DOHH2 (cell line): ENCODE measurements at regions not wholly inside any gene's neighbourhood (a gene's known extent, or its start where the extent isn't known, plus 50 kb on each side); places are given as distances from the start of the nearest gene placed in this dataset.

Source experiments
- CTCF ChIP-seq: fragments of 200-600 bp; sonication (generic); IDR thresholded peaks from one replicate; pipeline ENCODE4 v1.5.1; 2014; ENCODE audit warnings: antibody characterized with exemption, mild to moderate bottlenecking, low read depth, low read length; ENCODE audit not compliant: poor library complexity, severe bottlenecking
- EZH2phosphoT487 ChIP-seq: fragments of 200-600 bp; sonication (generic); IDR thresholded peaks from 2 replicates; pipeline ENCODE4 v1.6.1; 2017; ENCODE audit warnings: borderline replicate concordance, mild to moderate bottlenecking, antibody characterized with exemption, low read length, moderate library complexity, mixed read lengths

- TF ChIP-seq CTCF (no peak), EZH2phosphoT487 (no peak)
These were observed 627.4 kb upstream of the PFKP start for GRCh38 chr10:2439983-2440382.
